Tongue (tissue), 1 donor: ENCODE measurements at regions not wholly inside any gene's neighbourhood (a gene's known extent, or its start where the extent isn't known, plus 50 kb on each side); places are given as distances from the start of the nearest gene placed in this dataset.
"Not testable (repeated sequence)": the region's sequence is repeated elsewhere in the genome, so short reads cannot be mapped to it uniquely, and the experiment has no call there.

Experiments used
- DNase-seq: peaks from one replicate; pipeline ENCODE4 v3.0.0-alpha.2; 2015

- DNase-seq, result no peak
Observed at GRCh38 chr7:14092331-14092730, 102.9 kb upstream of the ETV1 start.

- DNase-seq, result no peak
Observed at GRCh38 chr7:14085901-14086300, 96.4 kb upstream of the ETV1 start.

GRCh38 chr7:14083761-14084160, 94.3 kb upstream of the ETV1 start:
- no peak for DNase-seq

- no peak for DNase-seq
Observed at GRCh38 chr7:14073988-14074387, 84.5 kb upstream of the ETV1 start.

GRCh38 chr7:14073543-14073942, 84.1 kb upstream of the ETV1 start:
- no peak for DNase-seq

- DNase-seq, result no peak
Observed at GRCh38 chr7:14071045-14071444, 81.6 kb upstream of the ETV1 start.

- no peak for DNase-seq
Observed at GRCh38 chr7:14069961-14070360, 80.5 kb upstream of the ETV1 start.

- not testable (repeated sequence) for DNase-seq
Observed at GRCh38 chr7:14066783-14067182, 77.3 kb upstream of the ETV1 start.

GRCh38 chr7:14065286-14065685, 75.8 kb upstream of the ETV1 start:
- no peak for DNase-seq

- DNase-seq, result no peak
Observed at GRCh38 chr7:14055813-14056212, 66.3 kb upstream of the ETV1 start.

- no peak for DNase-seq
Observed at GRCh38 chr7:14054125-14054524, 64.7 kb upstream of the ETV1 start.

GRCh38 chr7:14048889-14049288, 59.4 kb upstream of the ETV1 start:
- DNase-seq, result peak; percentile 2

- DNase-seq, result no peak
Observed at GRCh38 chr7:14047709-14048399, 58.4 kb upstream of the ETV1 start.

GRCh38 chr7:14045651-14046050, 56.2 kb upstream of the ETV1 start:
- no peak for DNase-seq

GRCh38 chr7:14040528-14040927, 51.1 kb upstream of the ETV1 start:
- DNase-seq, result no peak
